GM23338 (cell line): ENCODE measurements at regions not wholly inside any gene's neighbourhood (a gene's known extent, or its start where the extent isn't known, plus 50 kb on each side); places are given as distances from the start of the nearest gene placed in this dataset.
"Not testable (repeated sequence)": the region's sequence is repeated elsewhere in the genome, so short reads cannot be mapped to it uniquely, and the experiment has no call there.

Source experiments
- CREB1 ChIP-seq: fragments of 250-450 bp; sonication (Bioruptor Pico); IDR thresholded peaks from 2 replicates; pipeline ENCODE4 v1.5.0; 2020; ENCODE audit warnings: low read depth, mild to moderate bottlenecking, moderate library complexity
- CTCF ChIP-seq, 2 experiments: fragments of 200-600 bp in 1 of 2; sonication (generic) in 1 of 2; conservative IDR thresholded peaks; 2 replicates each; pipeline versions ENCODE4 v1.5.1 to v1.6.1; 2016 to 2017; ENCODE audit warnings: antibody characterized with exemption in 2 of 2, low read depth in 2 of 2, mild to moderate bottlenecking in 2 of 2, moderate library complexity in 1 of 2
- EZH2 ChIP-seq: fragments of 200-600 bp; sonication (generic); IDR thresholded peaks from one replicate; pipeline ENCODE4 v1.8.0; 2017; ENCODE audit warnings: antibody characterized with exemption, mild to moderate bottlenecking, low read depth; ENCODE audit not compliant: unreplicated experiment
- EZH2phosphoT487 ChIP-seq: fragments of 200-600 bp; sonication (generic); IDR thresholded peaks from one replicate; pipeline ENCODE4 v1.8.1; 2018; ENCODE audit warnings: antibody characterized with exemption; ENCODE audit not compliant: unreplicated experiment

- not testable (repeated sequence) for TF ChIP-seq CTCF (conservative IDR thresholded peaks at IDR 0.05; ENCODE audit: low read depth in 2 of 2); EZH2; CREB1; EZH2phosphoT487
Measured at GRCh38 chr6:28831683-28832082, 92.1 kb downstream of the TRIM27 start.
